Vagina (tissue), 2 donors: ENCODE measurements at regions not wholly inside any gene's neighbourhood (a gene's known extent, or its start where the extent isn't known, plus 50 kb on each side); places are given as distances from the start of the nearest gene placed in this dataset.

Source experiments
- DNase-seq, 2 donors: peaks; one replicate each; pipeline ENCODE4 v3.0.0-alpha.2; 2017; ENCODE audit errors: extremely low spot score in 2 of 2
- H3K27ac ChIP-seq: fragments of 200-600 bp; sonication (generic); one replicate; pipeline ENCODE4 v1.5.1; 2019
- H3K27me3 ChIP-seq: fragments of 200-600 bp; sonication (generic); one replicate; pipeline ENCODE4 v1.5.1; 2019
- H3K36me3 ChIP-seq, 2 donors: fragments of 200-600 bp; sonication (generic); one replicate each; pipeline ENCODE4 v1.5.1; 2017 to 2019
- H3K4me1 ChIP-seq: fragments of 200-600 bp; sonication (generic); one replicate; pipeline ENCODE4 v1.5.1; 2019
- H3K4me3 ChIP-seq, 2 donors: fragments of 200-600 bp; sonication (generic); 1 replicate in 1 of 2; 2 replicates in 1 of 2; pipeline ENCODE4 v1.5.1; 2016 to 2019
- H3K9me3 ChIP-seq: fragments of 200-600 bp; sonication (generic); one replicate; pipeline ENCODE4 v1.5.1; 2019
- CTCF ChIP-seq, 3 experiments: fragments of 450-650 bp in 2 of 3; fragments of 200-600 bp in 1 of 3; sonication (generic) in 1 of 3; IDR thresholded peaks; one replicate each; pipeline ENCODE4 v1.5.1; 2017 to 2019; ENCODE audit warnings: antibody characterized with exemption in 3 of 3, mild to moderate bottlenecking in 2 of 3, moderate library complexity in 2 of 3
- POLR2A ChIP-seq, 2 donors: fragments of 450-650 bp; IDR thresholded peaks; one replicate each; pipeline ENCODE4 v1.6.1; 2017; ENCODE audit warnings: antibody characterized with exemption in 2 of 2, mild to moderate bottlenecking in 2 of 2, moderate library complexity in 2 of 2
- POLR2AphosphoS5 ChIP-seq, 2 donors: sonication (generic); formaldehyde crosslinking; IDR thresholded peaks; one replicate each; pipeline ENCODE4 v1.9.0; 2017; ENCODE audit warnings: antibody characterized with exemption in 2 of 2, mild to moderate bottlenecking in 2 of 2, low read depth in 1 of 2; ENCODE audit not compliant: insufficient read depth in 1 of 2
- intact Hi-C: fragments of 100-400 bp; cut with DNase I; formaldehyde crosslinking; loops from one replicate; pipeline ENCODE4 v1.15.1; 2023

GRCh38 chr2:58870704-58871103 is 629.6 kb upstream of the FANCL start:
- Histone ChIP-seq H3K4me3 (no peak overlapping the region), H3K27me3 (no peaks in the 10 kb centered on the region), H3K9me3 (no peaks in the 10 kb centered on the region), H3K36me3 (no peaks in the 10 kb centered on the region), H3K4me1 (no peaks in the 10 kb centered on the region), H3K27ac (no peak overlapping the region)
- no peak for DNase-seq
- intact Hi-C loops, result no loop called here
- TF ChIP-seq CTCF (IDR thresholded peaks at IDR 0.05), result no peak
- no peak for TF ChIP-seq POLR2AphosphoS5 (IDR thresholded peaks at IDR 0.05; ENCODE audit: insufficient read depth in 1 of 2, low read depth in 1 of 2)
- no peak for TF ChIP-seq POLR2A (IDR thresholded peaks at IDR 0.05)

GRCh38 chr2:58866946-58867345 is 625.8 kb upstream of the FANCL start:
- Histone ChIP-seq H3K36me3 (no peaks in the 10 kb centered on the region), H3K27me3 (no peaks in the 10 kb centered on the region), H3K4me1 (no peaks in the 10 kb centered on the region), H3K4me3 (no peak overlapping the region), H3K27ac (no peak overlapping the region), H3K9me3 (no peaks in the 10 kb centered on the region)
- no peak for DNase-seq
- intact Hi-C loops, result no loop called here
- TF ChIP-seq CTCF (IDR thresholded peaks at IDR 0.05) (no peak), POLR2AphosphoS5 (IDR thresholded peaks at IDR 0.05; ENCODE audit: insufficient read depth in 1 of 2, low read depth in 1 of 2) (no peak), POLR2A (IDR thresholded peaks at IDR 0.05) (no peak)

DNA sequence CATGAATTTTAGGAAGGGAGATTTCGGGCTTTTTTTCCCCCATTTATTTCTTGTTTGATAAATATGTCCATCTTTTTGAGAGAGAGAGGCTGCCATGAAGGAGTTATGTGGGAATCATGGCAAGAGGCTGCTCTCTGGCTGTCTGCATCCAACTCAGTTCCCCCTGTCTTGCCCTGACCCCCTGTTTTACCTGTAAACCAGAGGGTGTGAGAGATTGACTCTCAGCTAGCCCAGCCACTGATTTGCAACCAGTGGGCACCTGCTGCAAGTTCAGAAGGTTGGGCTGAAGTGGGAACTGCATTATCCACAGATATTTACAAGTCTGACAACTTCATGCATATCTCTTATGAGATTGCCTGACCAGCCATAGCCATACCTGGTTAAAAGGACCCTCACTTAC is 625.4 kb upstream of the FANCL start:
- no peak for TF ChIP-seq POLR2AphosphoS5 (IDR thresholded peaks at IDR 0.05; ENCODE audit: insufficient read depth in 1 of 2, low read depth in 1 of 2)
- TF ChIP-seq CTCF (IDR thresholded peaks at IDR 0.05), result no peak
- TF ChIP-seq POLR2A (IDR thresholded peaks at IDR 0.05), result no peak
- intact Hi-C loops, result no loop called here
- H3K27ac ChIP-seq, result no peak overlapping the region

GRCh38 chr2:58866040-58866439 is 624.9 kb upstream of the FANCL start:
- H3K4me1 ChIP-seq, result no peaks in the 10 kb centered on the region
- no peak overlapping the region for H3K4me3 ChIP-seq
- intact Hi-C loops, result no loop called here
- DNase-seq, result no peak
- H3K36me3 ChIP-seq, result no peaks in the 10 kb centered on the region
- H3K9me3 ChIP-seq, result no peaks in the 10 kb centered on the region
- no peak overlapping the region for H3K27ac ChIP-seq
- no peaks in the 10 kb centered on the region for H3K27me3 ChIP-seq
- no peak for TF ChIP-seq CTCF (IDR thresholded peaks at IDR 0.05)
- TF ChIP-seq POLR2AphosphoS5 (IDR thresholded peaks at IDR 0.05; ENCODE audit: insufficient read depth in 1 of 2, low read depth in 1 of 2), result no peak
- TF ChIP-seq POLR2A (IDR thresholded peaks at IDR 0.05), result no peak

More for the DNA sequence above, 625.4 kb upstream of the FANCL start:
- Histone ChIP-seq H3K4me3 (no peak overlapping the region), H3K27me3 (no peaks in the 10 kb centered on the region), H3K9me3 (no peaks in the 10 kb centered on the region), H3K36me3 (no peaks in the 10 kb centered on the region), H3K4me1 (no peaks in the 10 kb centered on the region)
- DNase-seq, result no peak

DNA sequence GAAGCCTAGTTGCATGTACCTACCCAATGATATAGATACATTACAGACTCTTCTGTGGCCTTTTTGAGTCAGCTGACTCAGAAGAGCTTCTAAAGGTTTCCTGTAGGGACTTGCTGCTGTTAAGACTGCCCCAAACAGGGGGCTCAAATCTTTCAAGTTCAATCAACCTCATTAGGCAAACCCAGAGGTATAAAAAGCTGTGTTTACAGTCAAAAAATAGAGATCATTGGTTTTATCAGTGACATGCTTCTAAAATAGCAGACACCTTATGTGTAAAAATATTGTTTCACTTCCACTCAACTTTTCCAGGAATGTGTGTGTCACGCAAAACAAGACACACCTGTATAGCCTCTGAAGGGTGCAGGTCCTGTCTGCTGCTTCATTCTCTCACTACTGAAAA is 624.3 kb upstream of the FANCL start:
- no peaks in the 10 kb centered on the region for H3K9me3 ChIP-seq

More for the DNA sequence above, 624.3 kb upstream of the FANCL start:
- TF ChIP-seq POLR2AphosphoS5 (IDR thresholded peaks at IDR 0.05; ENCODE audit: insufficient read depth in 1 of 2, low read depth in 1 of 2) (no peak), POLR2A (IDR thresholded peaks at IDR 0.05) (no peak), CTCF (IDR thresholded peaks at IDR 0.05) (no peak)
- Histone ChIP-seq H3K27ac (no peak overlapping the region), H3K4me3 (no peak overlapping the region), H3K36me3 (no peaks in the 10 kb centered on the region), H3K4me1 (no peaks in the 10 kb centered on the region), H3K27me3 (no peaks in the 10 kb centered on the region)
- intact Hi-C loops, result no loop called here
- no peak for DNase-seq
